Kidney glomerular epithelial cell (primary cell): ENCODE measurements at regions not wholly inside any gene's neighbourhood (a gene's known extent, or its start where the extent isn't known, plus 50 kb on each side); places are given as distances from the start of the nearest gene placed in this dataset.
"Not testable (repeated sequence)": the region's sequence is repeated elsewhere in the genome, so short reads cannot be mapped to it uniquely, and the experiment has no call there.

ENCODE experiments used
- DNase-seq: peaks from one replicate; lab custom pipeline; 2025; lab: John Stamatoyannopoulos, UW

- no peak for DNase-seq
Measured at GRCh38 chr5:36478646-36479317, 127.6 kb upstream of the SLC1A3 start.

- DNase-seq, result no peak
Measured at GRCh38 chr5:36481454-36482120, 124.8 kb upstream of the SLC1A3 start.

GRCh38 chr5:36482812-36483211, 123.6 kb upstream of the SLC1A3 start:
- peak; percentile 63 for DNase-seq

GRCh38 chr5:36489505-36489904, 116.9 kb upstream of the SLC1A3 start:
- DNase-seq, result no peak

GRCh38 chr5:36491856-36492255, 114.5 kb upstream of the SLC1A3 start:
- DNase-seq, result no peak

- DNase-seq, result no peak
Measured at GRCh38 chr5:36492984-36493654, 113.3 kb upstream of the SLC1A3 start.

GRCh38 chr5:36494028-36494427, 112.4 kb upstream of the SLC1A3 start:
- DNase-seq, result no peak

GRCh38 chr5:36494841-36495601, 111.4 kb upstream of the SLC1A3 start:
- DNase-seq, result peak; percentile 75

GRCh38 chr5:36495611-36496010, 110.8 kb upstream of the SLC1A3 start:
- DNase-seq, result no peak

- no peak for DNase-seq
Measured at GRCh38 chr5:36496471-36496870, 109.9 kb upstream of the SLC1A3 start.

GRCh38 chr5:36502608-36503007, 103.8 kb upstream of the SLC1A3 start:
- peak; percentile 89 for DNase-seq

- no peak for DNase-seq
Measured at GRCh38 chr5:36505021-36505420, 101.4 kb upstream of the SLC1A3 start.

- peak; percentile 66 for DNase-seq
Measured at GRCh38 chr5:36507332-36507952, 99.0 kb upstream of the SLC1A3 start.

GRCh38 chr5:36508331-36508730, 98.1 kb upstream of the SLC1A3 start:
- DNase-seq, result not testable (repeated sequence)

- DNase-seq, result not testable (repeated sequence)
Measured at GRCh38 chr5:36513647-36514046, 92.8 kb upstream of the SLC1A3 start.

- DNase-seq, result no peak
Measured at GRCh38 chr5:36519881-36520280, 86.5 kb upstream of the SLC1A3 start.

- DNase-seq, result no peak
Measured at GRCh38 chr5:36521219-36521618, 85.2 kb upstream of the SLC1A3 start.

GRCh38 chr5:36521838-36522745, 84.3 kb upstream of the SLC1A3 start:
- no peak for DNase-seq

- no peak for DNase-seq
Measured at GRCh38 chr5:36522746-36523065, 83.7 kb upstream of the SLC1A3 start.

- no peak for DNase-seq
Measured at GRCh38 chr5:36523450-36523849, 83.0 kb upstream of the SLC1A3 start.

GRCh38 chr5:36523926-36524325, 82.5 kb upstream of the SLC1A3 start:
- no peak for DNase-seq
